Breast epithelium (tissue), 4 donors: ENCODE measurements at regions not wholly inside any gene's neighbourhood (a gene's known extent, or its start where the extent isn't known, plus 50 kb on each side); places are given as distances from the start of the nearest gene placed in this dataset.

Source experiments
- DNase-seq, 2 donors: peaks; one replicate each; pipeline ENCODE4 v3.0.0-alpha.2; 2019; ENCODE audit warnings: low spot score in 2 of 2
- H3K27ac ChIP-seq, 2 donors: fragments of 200-600 bp; sonication (generic) in 1 of 2; one replicate each; pipeline ENCODE4 v1.5.1; 2016 to 2019; ENCODE audit warnings: mild to moderate bottlenecking in 1 of 2
- H3K27me3 ChIP-seq, 2 donors: fragments of 200-600 bp; sonication (generic) in 1 of 2; one replicate each; pipeline versions ENCODE4 v1.5.1 to v1.6.0; 2017 to 2019; ENCODE audit warnings: control low read depth in 1 of 2, mild to moderate bottlenecking in 1 of 2
- H3K36me3 ChIP-seq: fragments of 200-600 bp; one replicate; pipeline ENCODE4 v1.5.1; 2019
- H3K4me1 ChIP-seq, 2 donors: fragments of 200-600 bp; sonication (generic); one replicate each; pipeline ENCODE4 v1.5.1; 2016 to 2019; ENCODE audit warnings: control low read depth in 1 of 2
- H3K4me3 ChIP-seq, 3 donors: fragments of 200-600 bp; sonication (generic); 1 replicate in 2 of 3; 2 replicates in 1 of 3; pipeline ENCODE4 v1.5.1; 2016 to 2019; ENCODE audit warnings: mild to moderate bottlenecking in 3 of 3, moderate library complexity in 2 of 3
- H3K9me3 ChIP-seq, 2 donors: fragments of 200-600 bp; sonication (generic) in 1 of 2; one replicate each; pipeline ENCODE4 v1.5.1; 2016 to 2019; ENCODE audit warnings: control low read depth in 1 of 2
- CTCF ChIP-seq, 3 donors: fragments of 450-650 bp; IDR thresholded peaks; one replicate each; pipeline ENCODE4 v1.5.1; 2016 to 2017; ENCODE audit warnings: antibody characterized with exemption in 3 of 3, mild to moderate bottlenecking in 3 of 3, moderate library complexity in 3 of 3
- POLR2A ChIP-seq: fragments of 450-650 bp; IDR thresholded peaks from one replicate; pipeline ENCODE4 v1.6.1; 2016; ENCODE audit warnings: antibody characterized with exemption, mild to moderate bottlenecking, moderate library complexity
- POLR2AphosphoS5 ChIP-seq, 3 donors: sonication (generic); formaldehyde crosslinking; IDR thresholded peaks; one replicate each; pipeline ENCODE4 v1.6.1; 2017; ENCODE audit warnings: antibody characterized with exemption in 3 of 3
- intact Hi-C: fragments of 100-400 bp; cut with DNase I; formaldehyde crosslinking; loops from one replicate; pipeline ENCODE4 v1.15.1; 2023; ENCODE audit warnings: low total_unique reads

GRCh38 chr1:65725064-65725463, 67.6 kb upstream of the PDE4B start:
- H3K27ac ChIP-seq, result no peak overlapping the region
- H3K9me3 ChIP-seq, result no peaks in the 10 kb centered on the region
- H3K4me3 ChIP-seq, result no peak overlapping the region
- intact Hi-C loops, result no loop called here
- no peaks in the 10 kb centered on the region for H3K4me1 ChIP-seq
- no peak for DNase-seq
- H3K36me3 ChIP-seq, result no peaks in the 10 kb centered on the region
- H3K27me3 ChIP-seq, result no peaks in the 10 kb centered on the region
- TF ChIP-seq POLR2A (no peak), POLR2AphosphoS5 (IDR thresholded peaks at IDR 0.05) (no peak), CTCF (IDR thresholded peaks at IDR 0.05) (no peak)

DNA sequence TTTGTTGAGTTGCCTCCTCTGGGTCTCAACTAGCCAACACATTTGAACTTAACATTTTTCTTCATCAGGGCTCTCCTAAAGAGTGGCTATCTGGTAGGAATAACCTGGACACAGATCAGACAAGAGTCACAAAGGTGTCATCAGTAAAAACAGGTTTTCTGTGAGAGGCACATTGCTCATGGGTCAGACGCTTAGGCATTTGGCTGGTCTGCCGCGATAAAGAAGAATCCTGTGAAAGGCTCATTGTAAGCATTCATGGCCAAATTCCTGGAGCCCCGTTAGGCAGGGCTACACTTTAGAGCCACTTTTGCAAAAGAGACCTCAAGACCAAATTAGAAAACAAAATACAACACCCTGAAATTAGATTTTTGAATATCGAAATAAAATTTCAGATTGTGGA, 64.2 kb upstream of the PDE4B start:
- no peak for DNase-seq
- H3K9me3 ChIP-seq, result no peaks in the 10 kb centered on the region
- H3K27me3 ChIP-seq, result no peaks in the 10 kb centered on the region
- H3K27ac ChIP-seq, result no peak overlapping the region
- H3K4me3 ChIP-seq, result no peak overlapping the region
- intact Hi-C loops, result no loop called here
- no peaks in the 10 kb centered on the region for H3K4me1 ChIP-seq
- no peaks in the 10 kb centered on the region for H3K36me3 ChIP-seq
- no peak for TF ChIP-seq POLR2AphosphoS5 (IDR thresholded peaks at IDR 0.05)
- TF ChIP-seq POLR2A, result no peak
- TF ChIP-seq CTCF (IDR thresholded peaks at IDR 0.05), result no peak

GRCh38 chr1:65729259-65729658, 63.4 kb upstream of the PDE4B start:
- no peaks in the 10 kb centered on the region for H3K27me3 ChIP-seq
- no peaks in the 10 kb centered on the region for H3K4me1 ChIP-seq
- TF ChIP-seq CTCF (IDR thresholded peaks at IDR 0.05) (no peak), POLR2AphosphoS5 (IDR thresholded peaks at IDR 0.05) (no peak), POLR2A (no peak)
- H3K9me3 ChIP-seq, result no peaks in the 10 kb centered on the region
- no peak for DNase-seq
- H3K36me3 ChIP-seq, result no peaks in the 10 kb centered on the region
- no peak overlapping the region for H3K4me3 ChIP-seq
- intact Hi-C loops, result no loop called here
- H3K27ac ChIP-seq, result no peak overlapping the region

GRCh38 chr1:65734979-65735378, 57.7 kb upstream of the PDE4B start:
- TF ChIP-seq CTCF (IDR thresholded peaks at IDR 0.05), result no peak
- TF ChIP-seq POLR2AphosphoS5 (IDR thresholded peaks at IDR 0.05), result no peak
- no peak for TF ChIP-seq POLR2A
- Histone ChIP-seq H3K36me3 (no peaks in the 10 kb centered on the region), H3K27ac (no peak overlapping the region), H3K4me3 (no peak overlapping the region), H3K4me1 (no peaks in the 10 kb centered on the region), H3K27me3 (no peaks in the 10 kb centered on the region), H3K9me3 (no peaks in the 10 kb centered on the region)
- intact Hi-C loops, result no loop called here
- no peak for DNase-seq

DNA sequence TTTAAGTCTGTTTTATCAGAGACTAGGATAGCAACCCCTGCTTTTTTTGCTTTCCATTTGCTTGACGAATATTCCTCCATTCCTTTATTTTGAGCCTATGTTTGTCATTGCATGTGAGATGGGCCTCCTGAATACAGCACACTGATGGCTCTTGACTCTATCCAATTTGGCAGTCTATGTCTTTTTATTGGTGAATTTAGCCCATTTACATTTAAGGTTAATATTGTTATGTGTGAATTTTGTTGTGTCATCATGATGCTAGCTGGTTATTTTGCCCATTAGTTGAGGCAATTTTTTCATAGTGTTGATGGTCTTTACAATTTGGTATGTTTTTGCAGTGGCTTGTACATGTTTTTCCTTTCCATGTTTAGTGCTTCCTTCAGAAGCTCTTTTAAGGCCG, 50.7 kb upstream of the PDE4B start:
- H3K27ac ChIP-seq, result no peak overlapping the region
- H3K27me3 ChIP-seq, result no peaks in the 10 kb centered on the region
- peaks cover 15 to 22% of the 10 kb centered on the region in 2 donors for H3K9me3 ChIP-seq
- TF ChIP-seq POLR2AphosphoS5 (IDR thresholded peaks at IDR 0.05) (no peak), POLR2A (no peak), CTCF (IDR thresholded peaks at IDR 0.05) (no peak)
- H3K4me3 ChIP-seq, result no peak overlapping the region
- intact Hi-C loops, result no loop called here
- H3K4me1 ChIP-seq, result no peaks in the 10 kb centered on the region
- no peaks in the 10 kb centered on the region for H3K36me3 ChIP-seq
- no peak for DNase-seq
